Astrocyte (in vitro differentiated cells and primary cell): ENCODE measurements at regions not wholly inside any gene's neighbourhood (a gene's known extent, or its start where the extent isn't known, plus 50 kb on each side); places are given as distances from the start of the nearest gene placed in this dataset.

Source experiments
- DNase-seq: peaks from one replicate; pipeline ENCODE4 v3.0.0-alpha.2; 2010; ENCODE audit warnings: low read depth
- FAIRE-seq: peaks from 2 replicates; lab custom pipeline; 2011; peaks lifted over from hg19 to GRCh38; lab: Jason Lieb, UNC
- H2AFZ ChIP-seq: 2 replicates; pipeline ENCODE4 v1.6.0; 2012; ENCODE audit warnings: low read depth, low read length, inconsistent platforms
- H3K27ac ChIP-seq: 2 replicates; pipeline ENCODE4 v1.5.1; 2011; ENCODE audit warnings: low read depth, low read length, inconsistent platforms
- H3K27me3 ChIP-seq: 2 replicates; pipeline ENCODE4 v1.6.0; 2011; ENCODE audit warnings: low read length, inconsistent platforms; ENCODE audit not compliant: insufficient read depth
- H3K36me3 ChIP-seq: 2 replicates; pipeline ENCODE4 v1.5.1; 2011; ENCODE audit warnings: low read length, inconsistent platforms; ENCODE audit not compliant: insufficient read depth
- H3K4me1 ChIP-seq: 2 replicates; pipeline ENCODE4 v1.5.1; 2011; ENCODE audit warnings: low read length, inconsistent platforms; ENCODE audit not compliant: insufficient read depth
- H3K4me2 ChIP-seq: 2 replicates; pipeline ENCODE4 v1.6.0; 2012; ENCODE audit warnings: low read length, inconsistent platforms
- H3K4me3 ChIP-seq: 2 replicates; pipeline ENCODE4 v1.5.1; 2011; ENCODE audit warnings: low read depth, mild to moderate bottlenecking, low read length, inconsistent platforms; ENCODE audit not compliant: insufficient read depth
- H3K79me2 ChIP-seq: 2 replicates; pipeline ENCODE4 v1.6.0; 2012; ENCODE audit warnings: mild to moderate bottlenecking, low read length, inconsistent platforms; ENCODE audit not compliant: insufficient read depth
- H3K9ac ChIP-seq: 2 replicates; pipeline ENCODE4 v1.6.0; 2012; ENCODE audit warnings: mild to moderate bottlenecking, low read length, inconsistent platforms
- H3K9me3 ChIP-seq: 2 replicates; pipeline ENCODE4 v1.5.1; 2012; ENCODE audit warnings: low read depth, mild to moderate bottlenecking, low read length, inconsistent platforms; ENCODE audit not compliant: insufficient read depth
- H4K20me1 ChIP-seq: 2 replicates; pipeline ENCODE4 v1.6.0; 2012; ENCODE audit warnings: low read length, inconsistent platforms; ENCODE audit not compliant: insufficient read depth
- H3K27ac Mint-ChIP-seq: one replicate; pipeline ENCODE4 v1.8.0; 2021; ENCODE audit warnings: mild to moderate bottlenecking, mixed read lengths; ENCODE audit not compliant: unreplicated experiment
- H3K27me3 Mint-ChIP-seq: one replicate; pipeline ENCODE4 v1.8.0; 2021; ENCODE audit warnings: low read depth, mixed read lengths; ENCODE audit not compliant: unreplicated experiment
- H3K36me3 Mint-ChIP-seq: one replicate; pipeline ENCODE4 v1.8.0; 2021; ENCODE audit warnings: low read depth, mixed read lengths; ENCODE audit not compliant: unreplicated experiment
- H3K4me1 Mint-ChIP-seq: one replicate; pipeline ENCODE4 v1.8.0; 2021; ENCODE audit warnings: low read depth, mixed read lengths; ENCODE audit not compliant: unreplicated experiment
- H3K4me3 Mint-ChIP-seq: one replicate; pipeline ENCODE4 v1.8.0; 2021; ENCODE audit warnings: mild to moderate bottlenecking, moderate library complexity, mixed read lengths; ENCODE audit not compliant: unreplicated experiment
- H3K9me3 Mint-ChIP-seq: one replicate; pipeline ENCODE4 v1.8.0; 2021; ENCODE audit warnings: mild to moderate bottlenecking, mixed read lengths; ENCODE audit not compliant: unreplicated experiment
- CTCF ChIP-seq: IDR thresholded peaks from 2 replicates; pipeline ENCODE4 v1.5.1; 2011; ENCODE audit warnings: low read depth, mild to moderate bottlenecking, inconsistent platforms, low read length, moderate library complexity; ENCODE audit not compliant: insufficient read depth
- EZH2 ChIP-seq: IDR thresholded peaks from 2 replicates; pipeline ENCODE4 v1.6.1; 2012; ENCODE audit warnings: mild to moderate bottlenecking, low read length, inconsistent platforms; ENCODE audit not compliant: insufficient read depth

- DNase-seq, result no peak
- no peaks in the 10 kb centered on the region for H3K27me3 ChIP-seq
- FAIRE-seq, result no peak
- H3K27ac Mint-ChIP-seq, result no peak overlapping the region
- H3K79me2 ChIP-seq, result no peaks in the 10 kb centered on the region
- no peak overlapping the region for H3K9ac ChIP-seq
- no peaks in the 10 kb centered on the region for H3K9me3 ChIP-seq
- H3K4me2 ChIP-seq, result no peak overlapping the region
- peaks cover 1% of the 10 kb centered on the region for H3K9me3 Mint-ChIP-seq
- no peaks in the 10 kb centered on the region for H3K36me3 Mint-ChIP-seq
- H3K27ac ChIP-seq, result no peak overlapping the region
- no peak overlapping the region for H3K4me3 Mint-ChIP-seq
- TF ChIP-seq CTCF (no peak), EZH2 (no peak)
- no peak overlapping the region for H2AFZ ChIP-seq
- H3K36me3 ChIP-seq, result no peaks in the 10 kb centered on the region
- no peaks in the 10 kb centered on the region for H3K4me1 Mint-ChIP-seq
- no peaks in the 10 kb centered on the region for H3K4me1 ChIP-seq
- no peaks in the 10 kb centered on the region for H4K20me1 ChIP-seq
- H3K4me3 ChIP-seq, result no peak overlapping the region
- peaks cover 4% of the 10 kb centered on the region for H3K27me3 Mint-ChIP-seq
Measured at GRCh38 chr14:54267172-54267571, 129.6 kb upstream of the CDKN3 start.

GRCh38 chr14:54275997-54276725 is 120.6 kb upstream of the CDKN3 start:
- no peaks in the 10 kb centered on the region for H3K79me2 ChIP-seq
- no peaks in the 10 kb centered on the region for H3K27me3 ChIP-seq
- Mint-ChIP-seq H3K4me1 (peaks cover 8% of the 10 kb centered on the region), H3K27me3 (no peaks in the 10 kb centered on the region), H3K9me3 (no peaks in the 10 kb centered on the region), H3K36me3 (no peaks in the 10 kb centered on the region), H3K27ac (no peak overlapping the region), H3K4me3 (no peak overlapping the region)
- no peak overlapping the region for H3K9ac ChIP-seq
- TF ChIP-seq CTCF (no peak), EZH2 (no peak)
- H3K4me2 ChIP-seq, result no peak overlapping the region
- H2AFZ ChIP-seq, result no peak overlapping the region
- no peak overlapping the region for H3K4me3 ChIP-seq
- no peak for DNase-seq
- no peaks in the 10 kb centered on the region for H3K4me1 ChIP-seq
- H3K9me3 ChIP-seq, result no peaks in the 10 kb centered on the region
- H3K36me3 ChIP-seq, result no peaks in the 10 kb centered on the region
- no peaks in the 10 kb centered on the region for H4K20me1 ChIP-seq
- no peak overlapping the region for H3K27ac ChIP-seq
- no peak for FAIRE-seq

GRCh38 chr14:54278087-54278486 is 118.7 kb upstream of the CDKN3 start:
- Histone ChIP-seq H3K4me3 (no peak overlapping the region), H3K4me2 (no peak overlapping the region), H4K20me1 (no peaks in the 10 kb centered on the region), H3K9ac (no peak overlapping the region), H3K9me3 (no peaks in the 10 kb centered on the region), H2AFZ (no peak overlapping the region), H3K79me2 (no peaks in the 10 kb centered on the region), H3K36me3 (no peaks in the 10 kb centered on the region), H3K27ac (no peak overlapping the region), H3K27me3 (no peaks in the 10 kb centered on the region), H3K4me1 (no peaks in the 10 kb centered on the region)
- H3K4me3 Mint-ChIP-seq, result no peak overlapping the region
- peaks cover under 1% of the 10 kb centered on the region for H3K27me3 Mint-ChIP-seq
- DNase-seq (no peak), FAIRE-seq (no peak)
- TF ChIP-seq EZH2 (no peak), CTCF (no peak)
- peaks cover 8% of the 10 kb centered on the region for H3K4me1 Mint-ChIP-seq
- peaks cover under 1% of the 10 kb centered on the region for H3K36me3 Mint-ChIP-seq
- H3K9me3 Mint-ChIP-seq, result peaks cover under 1% of the 10 kb centered on the region
- H3K27ac Mint-ChIP-seq, result no peak overlapping the region
